ENCODE measurements at regions not wholly inside any gene's neighbourhood (a gene's known extent, or its start where the extent isn't known, plus 50 kb on each side); places are given as distances from the start of the nearest gene placed in this dataset.

GRCh38 chr20:19807946-19808330 lies 49.9 kb downstream of the RIN2 start:
- no peak for DNase-seq

- no peak for DNase-seq
Observed at GRCh38 chr20:19808498-19808897, 50.4 kb downstream of the RIN2 start.

DNA sequence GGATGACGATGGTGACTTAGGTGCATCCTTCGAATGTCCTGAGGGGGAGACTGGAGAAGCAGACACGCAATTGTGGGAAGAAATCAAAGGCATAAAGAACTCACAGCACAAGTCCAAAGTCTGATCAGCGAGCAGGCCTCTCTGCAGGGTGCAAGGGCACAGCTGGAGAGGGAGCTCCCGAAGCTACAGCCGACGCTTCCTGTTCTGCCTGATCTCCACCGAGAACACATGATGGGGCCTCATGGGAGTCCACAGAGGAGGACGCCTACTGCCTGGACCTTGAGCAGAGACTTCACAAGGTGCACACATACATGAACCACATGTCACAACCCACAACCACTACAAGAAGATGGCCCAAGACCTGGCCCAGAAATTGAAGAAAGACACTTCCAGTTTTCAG lies 51.4 kb downstream of the RIN2 start:
- DNase-seq = no peak

DNA sequence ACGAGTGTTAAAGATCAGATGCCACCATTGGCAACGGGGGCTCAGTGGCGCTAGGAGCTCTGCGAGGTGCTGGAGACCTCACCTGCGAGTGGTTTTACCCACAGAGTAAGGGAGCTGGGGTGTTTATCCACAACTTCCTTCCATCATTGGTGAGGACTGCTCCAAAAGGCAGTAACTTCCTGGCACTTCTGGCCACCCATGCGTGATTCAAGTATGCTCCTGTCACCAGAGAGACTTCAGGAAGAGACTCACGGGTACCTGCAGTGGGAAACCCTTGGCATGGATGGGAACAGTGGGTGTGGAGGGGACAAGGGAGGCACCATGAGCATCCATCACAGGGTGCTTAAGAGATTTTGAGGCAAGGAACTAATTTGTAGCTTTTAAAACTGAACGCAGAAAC lies 53.2 kb downstream of the RIN2 start:
- DNase-seq = no peak

- DNase-seq = no peak
Observed at GRCh38 chr20:19812056-19812455, 54.0 kb downstream of the RIN2 start.

- DNase-seq = peak in 1 of 2 donors; percentile 24
Observed at GRCh38 chr20:19812696-19813095, 54.6 kb downstream of the RIN2 start.

- DNase-seq = no peak
Observed at GRCh38 chr20:19813846-19814640, 56.0 kb downstream of the RIN2 start.

DNA sequence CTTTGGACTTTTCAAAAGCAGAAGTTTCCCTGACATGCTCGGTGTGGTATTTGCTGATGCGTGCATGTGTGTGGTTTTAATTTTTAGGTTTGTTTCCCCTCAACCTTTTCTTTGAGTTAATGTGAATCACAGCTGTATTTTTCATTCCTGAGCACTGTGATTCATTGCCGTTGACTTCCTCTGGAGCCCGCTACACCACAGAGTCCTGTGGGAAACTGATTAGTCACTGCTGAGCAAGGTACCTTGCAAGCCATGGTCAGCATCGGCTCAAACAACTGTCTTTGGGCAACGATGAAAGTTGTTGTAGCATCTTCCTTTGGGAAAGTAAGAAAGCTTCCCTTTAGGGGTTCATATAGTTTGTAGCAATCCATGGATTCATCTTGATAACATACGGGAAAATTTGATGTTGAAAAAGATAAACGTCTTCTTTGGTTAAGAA lies 57.5 kb downstream of the RIN2 start:
- peak; percentile 69 to 80 for DNase-seq

GRCh38 chr20:19816386-19816785 lies 58.3 kb downstream of the RIN2 start:
- DNase-seq = no peak

DNA sequence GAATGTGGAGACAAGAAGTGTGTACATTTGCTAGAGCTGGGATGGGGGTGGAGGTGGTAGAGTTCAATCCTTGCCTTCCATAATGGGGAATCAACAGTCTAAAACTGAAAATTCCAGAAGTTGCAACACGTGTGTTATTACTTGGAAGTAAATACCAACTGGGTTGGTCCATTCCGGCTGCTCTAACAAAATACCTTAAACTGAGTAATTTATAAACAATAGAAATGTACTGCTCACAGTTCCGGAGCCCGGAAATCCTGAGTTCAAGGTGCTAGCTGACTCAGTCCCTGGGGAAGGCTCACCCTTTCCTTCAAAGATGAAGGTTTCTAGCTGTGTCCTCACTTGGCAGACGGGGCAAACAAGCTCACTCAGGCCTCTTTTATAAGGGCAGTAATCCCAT lies 59.0 kb downstream of the RIN2 start:
- DNase-seq = no peak

DNA sequence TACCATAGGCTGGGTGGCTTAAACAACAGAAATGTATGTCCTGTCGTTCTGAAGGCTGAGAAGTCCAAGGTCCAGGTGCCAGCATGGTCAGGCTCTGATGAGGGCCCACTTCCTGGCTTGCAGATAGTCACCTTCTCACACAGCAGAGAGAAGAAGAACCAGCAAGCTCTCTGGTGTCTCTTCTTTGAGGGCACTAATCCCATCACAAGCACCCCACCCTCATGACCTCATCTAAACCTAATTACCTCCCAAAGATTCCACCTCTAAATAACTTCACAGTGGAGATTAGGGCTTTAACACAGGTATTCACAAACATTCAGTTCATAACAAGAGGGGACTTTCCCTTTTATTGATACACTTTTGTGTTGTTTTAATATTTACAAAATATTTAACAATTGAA lies 61.1 kb downstream of the RIN2 start:
- DNase-seq = no peak

GRCh38 chr20:19820555-19821211 lies 62.6 kb downstream of the RIN2 start:
- no peak for DNase-seq

DNA sequence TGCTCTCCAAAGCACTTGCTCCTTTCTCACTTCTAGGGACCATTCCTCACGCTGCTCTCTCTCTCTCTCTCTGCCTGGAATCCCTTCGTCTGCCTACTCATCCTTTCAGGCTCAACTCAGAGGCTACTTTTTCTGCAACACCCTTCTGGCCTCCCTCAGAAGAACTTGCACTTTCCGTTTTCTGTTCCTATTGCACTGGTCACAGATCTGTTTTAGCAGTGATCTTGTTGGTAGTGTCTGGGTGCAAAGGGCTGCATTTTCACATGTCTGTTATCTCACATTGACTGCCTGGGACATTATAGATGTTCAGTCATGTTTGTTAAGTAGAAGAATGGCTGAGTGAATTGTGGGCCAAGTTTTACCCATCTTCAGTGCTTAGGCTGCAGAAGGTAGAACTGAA lies 63.5 kb downstream of the RIN2 start:
- DNase-seq = no peak

DNA sequence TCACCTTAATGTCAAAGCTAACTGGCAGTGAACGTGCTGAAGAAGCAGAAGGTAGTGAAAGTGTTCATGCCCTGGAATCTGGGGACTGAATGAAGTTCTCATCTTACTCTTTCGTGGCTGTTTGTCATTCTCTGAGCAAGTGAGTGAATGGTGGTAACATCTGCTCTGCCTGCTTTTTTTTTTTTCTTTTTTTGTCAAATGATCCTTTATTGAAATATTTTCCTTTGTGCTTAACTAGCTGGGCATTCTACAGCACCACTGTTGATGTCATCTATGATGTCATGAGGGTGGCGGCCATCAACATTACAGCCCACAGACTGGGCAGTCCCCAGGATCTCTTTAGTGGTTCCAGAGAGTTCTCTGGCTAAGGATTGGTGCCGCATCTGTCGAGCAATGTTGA lies 65.2 kb downstream of the RIN2 start:
- no peak for DNase-seq

DNA sequence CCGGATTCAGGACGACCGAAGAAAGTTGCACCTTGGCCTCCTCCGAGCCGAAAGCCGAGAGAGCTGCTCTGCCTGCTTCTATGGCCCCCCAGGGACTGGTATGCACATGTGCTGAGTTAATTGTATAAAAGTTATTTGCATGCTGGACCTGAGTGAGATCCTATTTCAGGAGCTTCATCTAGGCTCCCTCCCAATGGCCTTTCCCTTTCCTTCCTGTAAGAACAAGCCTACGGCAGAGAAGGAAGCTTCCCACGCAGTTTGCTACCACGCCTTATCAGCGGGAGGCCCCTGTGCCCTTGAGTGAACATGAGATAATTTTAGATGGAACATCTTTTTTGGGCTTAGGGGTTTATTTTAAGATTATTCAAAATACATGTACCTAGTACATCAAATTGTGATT lies 65.9 kb downstream of the RIN2 start:
- no peak for DNase-seq

GRCh38 chr20:19824861-19825260 lies 66.8 kb downstream of the RIN2 start:
- no peak for DNase-seq

GRCh38 chr20:19826179-19826914 lies 68.3 kb downstream of the RIN2 start:
- DNase-seq = no peak

DNA sequence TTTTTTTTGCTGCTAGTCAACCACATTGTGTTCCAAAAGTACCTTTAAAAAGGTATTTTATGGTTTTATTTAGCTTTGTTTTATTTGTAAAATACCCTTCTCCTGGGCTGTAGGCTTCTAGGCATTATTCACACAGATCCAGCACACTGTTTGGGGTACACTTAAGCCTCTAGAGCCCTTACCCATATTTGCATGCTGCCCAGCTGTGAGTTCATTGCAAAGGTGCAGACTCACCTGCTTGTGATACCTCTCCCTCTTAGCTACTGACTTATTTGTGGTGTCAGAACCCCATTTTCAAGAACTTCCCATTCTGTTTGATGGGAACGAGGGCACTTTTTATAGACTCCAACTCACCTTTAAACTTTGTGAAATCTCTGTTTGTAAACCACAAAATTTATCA lies 69.8 kb downstream of the RIN2 start:
- no peak for DNase-seq

DNA sequence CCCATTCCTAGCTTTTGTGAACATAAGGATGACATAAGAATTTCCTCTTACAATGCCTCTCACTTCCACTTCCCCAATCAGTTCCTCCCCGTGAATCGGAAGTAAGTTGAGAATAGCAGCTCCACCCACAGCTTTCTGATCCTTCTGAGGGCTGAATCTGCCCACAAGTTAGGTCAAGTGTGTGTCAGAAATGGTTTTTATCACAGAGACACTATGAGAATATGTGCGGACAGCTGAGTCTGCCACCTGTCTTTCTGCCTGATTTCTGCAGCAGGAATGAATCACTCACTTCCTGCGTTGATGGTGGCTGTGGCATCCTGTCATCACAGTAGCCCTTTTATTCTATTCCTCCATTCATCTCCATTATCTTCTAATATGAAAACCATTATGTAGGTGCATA lies 70.2 kb downstream of the RIN2 start:
- peak; percentile 78 to 89 for DNase-seq

- peak; percentile 28 to 59 for DNase-seq
Observed at GRCh38 chr20:19830211-19830785, 72.2 kb downstream of the RIN2 start.

- DNase-seq = no peak
Observed at GRCh38 chr20:19832875-19833274, 74.8 kb downstream of the RIN2 start.

- no peak for DNase-seq
Observed at GRCh38 chr20:19833395-19833794, 75.3 kb downstream of the RIN2 start.

GRCh38 chr20:19834287-19834686 lies 76.2 kb downstream of the RIN2 start:
- no peak for DNase-seq

GRCh38 chr20:19834783-19835182 lies 76.7 kb downstream of the RIN2 start:
- no peak for DNase-seq
